Esophagus squamous epithelium (tissue), 4 donors: ENCODE measurements at regions not wholly inside any gene's neighbourhood (a gene's known extent, or its start where the extent isn't known, plus 50 kb on each side); places are given as distances from the start of the nearest gene placed in this dataset.

Experiments
- CTCF ChIP-seq, 6 experiments: fragments of 450-650 bp in 4 of 6; fragments of 200-600 bp in 2 of 6; sonication (generic) in 2 of 6; IDR thresholded peaks; one replicate each; pipeline ENCODE4 v1.5.1; 2016 to 2019; ENCODE audit warnings: antibody characterized with exemption in 6 of 6, mild to moderate bottlenecking in 4 of 6, moderate library complexity in 4 of 6
- POLR2A ChIP-seq, 4 donors: fragments of 450-650 bp; IDR thresholded peaks; one replicate each; pipeline ENCODE4 v1.6.1; 2017; ENCODE audit warnings: antibody characterized with exemption in 4 of 4, mild to moderate bottlenecking in 4 of 4, moderate library complexity in 3 of 4

DNA sequence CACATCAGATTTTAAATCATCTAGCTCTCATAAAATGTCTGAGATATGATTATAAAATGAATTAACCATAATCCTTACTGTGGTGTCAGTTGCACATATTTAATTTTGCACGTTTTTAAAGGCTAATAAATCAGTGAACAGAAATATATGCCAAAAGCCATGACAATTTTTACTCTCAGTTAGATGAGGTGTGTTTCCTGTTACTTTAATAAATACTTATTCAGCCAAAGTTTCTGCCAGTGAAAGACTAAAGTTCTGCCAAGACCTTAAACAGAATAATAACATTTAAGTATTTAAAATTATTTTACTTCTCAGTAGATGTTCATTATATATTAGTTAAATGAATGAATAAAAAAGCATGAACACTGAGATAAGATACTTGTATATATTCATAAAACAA lies 1150.1 kb downstream of the NAALADL2 start:
- TF ChIP-seq CTCF (IDR thresholded peaks at IDR 0.05) (no peak), POLR2A (IDR thresholded peaks at IDR 0.05) (no peak)
